GM11168 (cell line): ENCODE measurements at regions not wholly inside any gene's neighbourhood (a gene's known extent, or its start where the extent isn't known, plus 50 kb on each side); places are given as distances from the start of the nearest gene placed in this dataset.

ENCODE experiments used
- in situ Hi-C: fragments of 300-500 bp; cut with MboI; formaldehyde crosslinking; loops from one replicate; pipeline ENCODE4 v1.12.0; 2022; ENCODE audit warnings: low sequenced_read_pairs; ENCODE audit not compliant: unreplicated experiment

DNA sequence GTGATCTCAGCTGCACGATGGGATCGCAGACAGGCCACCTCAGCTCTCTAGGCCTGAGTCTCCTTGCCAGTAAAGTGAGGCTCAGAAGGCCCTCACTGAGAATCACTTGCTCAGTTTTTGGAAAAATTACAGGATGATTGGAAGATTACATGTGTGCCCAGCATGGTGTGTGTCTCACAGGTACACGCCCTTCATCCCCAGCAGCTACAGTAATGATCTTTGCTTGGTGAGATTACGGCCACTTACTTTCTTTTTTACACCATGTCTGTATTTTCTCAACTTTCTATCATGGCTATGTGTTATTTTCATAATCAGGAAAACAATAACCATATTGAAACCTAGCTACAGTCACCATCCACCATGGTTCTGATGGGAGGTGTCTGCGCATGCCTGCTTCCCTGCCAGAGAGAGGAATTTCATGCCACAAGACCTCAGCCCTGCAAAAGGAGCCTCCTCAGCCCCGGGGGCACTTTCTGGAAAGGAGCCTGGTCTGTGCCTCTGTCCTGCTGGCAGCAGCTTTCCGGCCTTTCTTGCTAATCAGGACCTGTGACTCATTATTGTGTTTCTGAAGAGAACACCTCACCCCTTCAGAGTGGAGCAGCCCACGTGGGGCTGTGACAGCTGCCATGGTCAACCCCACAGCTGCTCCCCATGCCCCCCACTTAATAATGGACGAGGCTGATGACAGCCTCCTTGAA is 64.2 kb upstream of the OLFM1 start:
- in situ Hi-C loops: no loop called here

DNA sequence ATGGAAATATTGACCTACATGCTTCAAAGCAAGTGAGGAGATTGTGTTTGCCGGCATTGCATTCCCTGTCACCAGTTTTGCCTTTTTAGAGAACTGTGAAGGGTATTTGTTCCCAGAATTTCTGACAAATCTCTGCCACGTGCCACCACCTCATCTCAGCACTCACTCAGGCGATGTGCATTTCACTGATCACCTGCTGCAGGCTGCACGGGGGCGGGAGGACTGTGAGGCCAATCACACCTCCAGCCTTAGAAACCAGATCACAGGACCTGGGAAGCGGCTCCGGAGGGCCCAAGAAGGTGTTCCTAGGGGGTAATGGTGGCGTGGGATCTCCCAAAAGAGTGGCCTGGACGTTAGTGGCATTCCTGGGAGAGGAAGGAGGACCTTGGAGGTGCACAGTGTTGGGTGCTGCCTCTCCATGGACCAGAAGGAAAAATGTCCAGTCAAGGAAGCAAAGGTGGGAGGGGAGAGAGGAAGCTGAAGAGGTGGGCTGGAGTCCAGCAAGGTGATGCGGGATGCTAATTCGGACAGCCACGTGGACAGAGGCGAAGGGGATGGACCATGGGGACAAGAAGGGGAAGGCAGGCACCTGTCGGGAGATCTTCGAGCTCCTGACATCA is 63.6 kb upstream of the OLFM1 start:
- in situ Hi-C loops: no loop called here

DNA sequence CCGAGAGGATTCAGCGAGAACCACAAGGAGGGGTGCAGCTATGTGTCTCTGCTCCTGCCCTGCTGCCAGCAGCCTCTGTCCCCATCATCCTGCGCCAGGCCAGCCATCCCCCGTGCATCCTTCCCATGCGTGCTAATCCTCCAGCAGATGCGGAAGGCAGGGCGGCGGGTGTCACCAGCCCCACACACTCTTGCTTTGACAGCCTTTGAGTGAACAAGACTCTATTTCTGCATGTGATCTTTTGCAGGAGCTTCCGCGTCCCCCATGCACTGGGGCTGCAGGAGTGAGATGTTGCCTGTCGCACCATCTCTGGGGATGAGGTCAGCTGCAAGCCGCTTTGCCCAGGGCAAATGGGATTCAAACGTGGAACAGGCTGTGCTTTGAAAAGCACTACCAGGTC is 58.0 kb upstream of the OLFM1 start:
- in situ Hi-C loops: no loop called here

DNA sequence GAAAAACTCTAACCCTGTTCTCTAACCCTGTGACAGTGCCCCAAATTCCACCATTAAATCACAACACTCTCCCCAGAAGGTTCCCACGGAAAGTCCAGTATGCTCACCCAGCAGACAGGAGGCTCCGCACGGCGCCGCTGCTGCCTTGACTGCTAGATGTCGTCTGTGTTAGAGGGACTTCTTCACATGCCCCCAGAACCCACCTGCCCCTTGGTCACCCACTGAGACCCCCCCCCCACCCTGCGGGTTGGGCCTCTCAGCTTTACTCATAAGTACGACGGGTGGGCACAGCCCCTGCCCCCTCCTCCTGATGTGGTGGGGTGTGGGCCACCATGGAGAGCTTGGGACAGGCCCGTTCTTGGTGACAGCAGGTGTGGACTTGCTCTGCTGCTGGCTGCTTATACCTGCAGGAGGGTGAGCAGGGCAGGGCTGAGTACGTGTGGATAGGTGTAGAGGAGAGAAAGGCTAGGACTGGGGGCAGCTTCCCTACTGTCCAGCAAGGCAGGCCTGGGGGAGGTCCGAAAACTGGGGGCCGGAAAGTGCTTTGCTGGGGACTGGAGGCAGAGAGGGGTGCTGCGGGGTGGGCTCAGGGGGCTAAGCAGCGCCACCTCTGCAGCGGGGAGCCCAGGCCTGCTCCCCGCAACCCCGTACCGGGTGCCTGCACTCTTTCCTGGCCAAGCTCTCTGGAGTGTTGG is 57.5 kb upstream of the OLFM1 start:
- in situ Hi-C loops: no loop called here

DNA sequence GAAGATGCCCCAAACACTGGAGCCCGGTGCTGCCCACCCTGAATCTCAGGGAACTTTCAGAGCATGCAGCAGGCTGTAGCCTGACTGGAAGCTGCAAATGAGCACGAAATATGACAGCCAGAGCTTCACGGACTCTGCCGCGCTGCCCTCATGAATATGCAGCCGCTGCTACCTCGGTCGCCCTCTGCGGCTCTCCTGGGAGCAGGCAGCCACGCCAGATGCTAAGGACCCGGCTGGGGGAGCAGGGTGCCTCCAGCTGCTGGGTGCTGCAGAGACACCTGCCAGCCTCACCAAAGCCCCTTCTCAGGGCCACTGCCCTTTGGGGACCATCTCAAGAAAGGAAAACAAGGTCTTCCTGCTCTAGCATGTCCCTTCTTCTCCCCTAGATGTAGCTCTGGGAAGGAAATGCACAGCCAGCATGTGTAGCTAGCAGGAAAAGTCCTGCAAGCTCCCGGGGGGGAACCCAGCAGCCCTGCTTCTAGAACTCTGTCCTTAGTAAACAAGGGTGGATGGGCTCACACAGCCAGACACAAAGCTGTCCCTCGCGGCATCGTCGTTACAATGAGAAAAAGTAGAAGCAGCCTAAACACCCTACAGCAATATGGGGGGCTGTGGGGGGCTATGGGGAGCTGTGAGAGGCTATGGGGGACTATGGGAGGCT is 56.8 kb upstream of the OLFM1 start:
- in situ Hi-C loops: no loop called here

DNA sequence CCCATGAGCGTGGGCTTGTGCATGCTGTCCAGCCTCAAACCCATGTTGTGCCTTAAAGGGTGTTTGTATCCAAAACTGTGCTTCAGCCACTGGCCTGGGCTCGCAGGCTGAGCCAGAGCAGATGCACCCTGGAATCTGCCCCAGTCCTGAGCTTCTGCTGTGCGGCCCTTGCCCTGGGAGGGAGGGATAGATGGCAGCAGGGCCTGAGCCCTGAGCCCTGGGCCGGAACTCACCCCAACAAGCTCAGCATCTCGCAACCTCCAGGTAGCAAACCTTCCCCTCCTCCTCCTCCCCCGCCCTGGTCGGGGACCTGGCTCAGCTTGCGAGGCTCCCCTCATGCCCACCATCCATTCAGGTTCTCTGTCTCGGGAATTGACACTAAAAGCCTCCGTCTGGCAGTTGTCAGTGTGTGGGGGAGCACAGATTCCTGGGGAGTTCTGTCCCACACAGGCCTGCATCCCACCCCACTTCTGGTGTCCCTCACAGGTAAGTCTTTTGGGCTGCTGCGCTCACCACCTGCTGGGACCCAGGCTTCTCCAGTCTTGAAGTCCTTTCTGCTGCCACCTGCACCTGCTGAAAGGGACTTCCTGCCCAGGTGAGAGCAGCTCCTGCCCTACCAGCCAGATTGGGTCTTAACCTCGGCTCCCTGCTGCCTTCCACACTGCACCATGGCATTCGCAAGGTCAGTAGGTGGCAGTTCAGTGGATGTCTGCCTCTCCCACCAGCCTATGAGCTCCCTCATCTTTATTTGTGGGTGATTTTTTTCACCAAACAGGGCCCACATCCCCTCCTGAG is 55.2 kb upstream of the OLFM1 start:
- in situ Hi-C loops: no loop called here

DNA sequence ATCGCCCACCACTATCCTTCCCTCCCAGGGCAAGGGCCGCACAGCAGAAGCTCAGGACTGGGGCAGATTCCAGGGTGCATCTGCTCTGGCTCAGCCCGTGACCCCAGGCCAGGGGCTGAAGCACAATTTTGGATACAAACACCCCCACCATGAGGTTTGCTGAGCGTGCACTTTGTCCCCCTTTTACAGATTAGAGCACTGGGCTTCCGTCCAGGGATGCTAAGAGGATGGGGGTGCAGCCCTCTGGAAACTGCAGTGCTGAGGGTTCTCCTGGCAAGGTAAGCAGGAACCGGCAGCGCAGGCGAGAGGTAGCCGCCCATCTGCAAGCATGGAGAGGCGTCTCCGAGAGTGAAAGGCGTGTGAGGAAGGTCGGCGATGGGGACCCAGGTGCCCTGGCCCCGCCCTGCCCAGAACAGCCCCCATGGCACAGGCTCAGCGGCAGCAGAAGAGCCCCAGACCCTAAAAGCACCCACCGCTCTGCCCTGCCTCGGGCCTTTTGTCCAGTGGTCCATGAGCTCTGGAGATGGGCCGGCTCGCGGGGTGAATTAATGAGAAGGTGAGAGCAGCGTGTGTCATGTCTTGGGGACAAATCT is 54.5 kb upstream of the OLFM1 start:
- in situ Hi-C loops: no loop called here

DNA sequence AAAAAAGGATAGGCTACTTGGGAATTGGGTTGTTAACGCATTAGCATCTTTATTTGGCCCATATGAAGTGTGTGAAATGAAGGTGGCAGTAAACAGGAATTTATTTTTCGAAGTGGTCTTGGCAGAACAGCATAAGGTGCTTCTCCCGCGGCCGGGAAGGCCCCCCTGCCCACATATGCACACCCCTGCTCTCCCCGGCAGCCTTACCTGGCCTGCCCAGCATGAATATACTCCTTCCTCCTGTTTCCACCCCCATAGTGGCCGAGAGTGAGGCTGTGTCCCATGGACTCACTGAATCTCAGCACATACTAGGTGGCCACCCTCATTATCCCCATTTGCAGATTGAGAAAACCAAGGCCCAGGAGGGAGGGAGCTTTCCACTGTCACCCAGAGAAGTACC is 54.0 kb upstream of the OLFM1 start:
- in situ Hi-C loops: no loop called here

DNA sequence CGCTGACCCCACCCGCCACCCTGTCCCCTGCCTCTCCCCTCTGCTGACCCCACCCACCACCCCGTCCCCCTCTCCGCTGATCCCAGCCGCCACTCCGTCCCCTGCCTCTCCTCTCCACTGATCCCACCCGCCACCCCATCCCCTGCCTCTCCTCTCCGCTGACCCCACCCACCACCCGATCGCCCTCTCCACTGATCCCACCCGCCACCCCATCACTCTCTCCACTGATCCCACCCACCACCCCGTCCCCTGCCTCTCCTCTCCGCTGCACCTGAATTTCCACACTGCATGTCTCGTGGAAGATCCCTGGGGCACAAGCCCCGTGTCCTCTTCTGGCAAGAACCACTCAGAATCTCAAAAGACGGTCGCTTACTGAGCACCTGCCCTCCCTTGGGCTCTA is 53.4 kb upstream of the OLFM1 start:
- in situ Hi-C loops: no loop called here

DNA sequence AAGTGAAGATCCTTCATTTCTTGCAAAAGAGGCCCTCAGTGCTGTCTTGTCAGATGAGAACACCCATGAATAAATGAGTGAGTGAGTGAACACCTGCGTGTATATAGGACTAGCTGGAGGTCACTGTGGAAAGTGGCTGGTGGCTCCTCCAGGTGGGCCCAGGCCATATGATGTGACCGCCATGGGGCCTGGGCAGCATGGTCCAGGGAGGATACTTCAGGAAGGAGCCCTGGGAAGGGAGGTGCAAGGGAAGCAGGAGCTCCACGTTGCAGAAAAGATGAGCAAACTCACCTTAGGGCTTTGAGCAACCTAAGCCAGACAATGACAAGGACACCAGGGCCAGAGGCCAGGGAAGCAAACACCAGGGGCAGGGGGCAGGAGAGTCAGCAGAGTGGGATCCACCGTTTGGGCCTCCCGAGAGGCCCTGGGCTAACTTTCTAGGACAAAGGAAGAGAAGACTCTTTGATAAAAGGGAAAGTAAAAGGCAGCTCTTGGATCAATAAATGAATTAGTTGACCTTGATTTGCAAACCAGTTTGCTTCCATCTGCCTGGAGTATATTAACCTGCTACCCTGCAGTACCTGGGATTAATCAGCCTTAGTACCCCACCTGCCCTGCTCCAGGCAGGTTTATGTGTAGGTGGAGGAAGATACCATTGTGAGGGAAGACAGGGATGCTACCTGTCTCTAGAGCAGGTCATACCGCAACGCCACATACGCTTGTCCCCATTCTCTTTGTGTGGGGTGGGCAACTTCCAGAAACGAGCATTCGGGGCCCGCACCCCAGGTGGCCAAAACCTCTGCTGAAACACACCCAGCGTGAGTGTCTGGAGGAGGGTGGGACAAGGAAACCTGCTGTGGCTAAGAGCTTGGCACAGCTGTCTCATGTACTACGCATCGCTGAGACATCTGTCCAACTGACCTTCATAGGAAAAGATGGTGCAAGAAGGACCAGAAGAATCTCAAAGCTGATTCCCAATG is 51.4 kb upstream of the OLFM1 start:
- in situ Hi-C loops: no loop called here

DNA sequence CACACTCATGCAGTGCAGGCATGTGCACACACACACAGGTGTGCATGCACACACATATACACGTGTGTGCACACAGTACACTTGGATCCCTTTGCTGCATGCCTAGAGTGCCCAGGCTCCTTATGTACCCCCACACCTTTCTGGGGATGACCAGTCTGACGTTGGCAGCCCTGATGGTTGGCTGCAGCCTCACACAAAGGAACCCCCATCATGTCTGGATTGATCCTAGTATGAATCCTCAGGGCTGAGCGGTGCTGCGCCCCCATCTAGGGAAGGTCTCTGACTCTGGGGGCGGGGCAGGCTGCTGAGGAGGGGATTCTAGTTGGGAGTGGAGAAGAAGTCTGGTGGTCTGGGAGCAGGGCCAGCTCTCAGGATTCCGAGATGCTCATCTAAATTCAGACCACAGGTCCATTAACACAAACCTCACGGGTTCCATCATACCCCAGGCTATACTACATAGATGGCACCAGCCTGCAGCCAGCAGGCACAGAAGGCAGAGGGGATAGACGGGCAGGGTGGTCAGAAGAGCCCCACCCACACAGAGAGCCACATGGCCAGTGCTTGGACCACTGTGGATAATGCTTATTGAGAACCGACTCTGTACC is 50.5 kb upstream of the OLFM1 start:
- in situ Hi-C loops: no loop called here

DNA sequence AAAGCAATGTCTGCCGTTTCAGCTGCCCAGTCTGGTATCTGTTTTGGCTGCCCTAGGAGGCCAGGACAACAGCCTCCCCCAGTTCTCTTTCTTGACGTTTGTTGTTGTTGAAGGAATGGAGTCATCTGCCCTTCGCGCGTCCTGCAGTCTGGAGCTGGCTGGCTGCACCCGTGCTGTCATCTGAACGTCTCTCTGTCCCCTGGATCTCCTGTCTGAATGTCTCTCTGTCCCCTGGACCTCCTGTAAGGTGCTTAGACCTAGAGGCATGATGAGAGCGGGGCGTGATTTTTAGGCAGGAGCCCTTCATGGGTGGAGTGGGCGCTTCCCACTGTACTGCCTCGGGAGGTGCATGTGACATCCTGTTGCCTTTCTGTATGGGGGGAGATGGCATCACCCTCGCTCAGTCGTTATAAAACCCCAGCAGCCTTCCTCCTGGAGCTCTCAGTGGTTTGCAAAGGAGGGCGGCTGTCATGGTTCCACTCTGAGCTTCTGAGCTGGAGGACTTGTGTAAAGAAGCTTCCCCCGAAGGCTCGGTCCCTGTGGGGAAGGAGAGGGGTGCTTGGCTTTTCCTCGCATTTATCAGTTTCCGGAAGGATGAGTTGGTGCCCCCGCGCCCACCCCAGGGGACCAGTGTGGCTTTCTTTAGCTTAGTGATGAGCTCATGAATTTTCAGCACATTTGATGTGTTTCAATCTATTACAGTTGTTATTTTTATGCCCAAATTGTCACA is 49.8 kb upstream of the OLFM1 start:
- in situ Hi-C loops: no loop called here
